SK-N-DZ (cell line): ENCODE measurements at regions not wholly inside any gene's neighbourhood (a gene's known extent, or its start where the extent isn't known, plus 50 kb on each side); places are given as distances from the start of the nearest gene placed in this dataset.
"Not testable (repeated sequence)": the region's sequence is repeated elsewhere in the genome, so short reads cannot be mapped to it uniquely, and the experiment has no call there.

Experiments
- DNase-seq: peaks from one replicate; pipeline ENCODE4 v3.0.0-alpha.2; 2015; ENCODE audit warnings: low spot score

- DNase-seq, result no peak
Measured at GRCh38 chr18:38563396-38563980, 997.9 kb upstream of the CELF4 start.

- DNase-seq, result no peak
Measured at GRCh38 chr18:38557006-38557405, 991.4 kb upstream of the CELF4 start.

GRCh38 chr18:38552732-38553321 lies 987.2 kb upstream of the CELF4 start:
- no peak for DNase-seq

- no peak for DNase-seq
Measured at GRCh38 chr18:38551881-38552280, 986.3 kb upstream of the CELF4 start.

- DNase-seq, result peak; percentile 5
Measured at GRCh38 chr18:38545071-38545470, 979.5 kb upstream of the CELF4 start.

- DNase-seq, result no peak
Measured at GRCh38 chr18:38539856-38540255, 974.3 kb upstream of the CELF4 start.

- no peak for DNase-seq
Measured at GRCh38 chr18:38539371-38539770, 973.8 kb upstream of the CELF4 start.

GRCh38 chr18:38534073-38534472 lies 968.5 kb upstream of the CELF4 start:
- no peak for DNase-seq

- DNase-seq, result no peak
Measured at GRCh38 chr18:38526922-38527321, 961.3 kb upstream of the CELF4 start.

GRCh38 chr18:38525039-38525438 lies 959.4 kb upstream of the CELF4 start:
- DNase-seq, result no peak

GRCh38 chr18:38520786-38521185 lies 955.2 kb upstream of the CELF4 start:
- no peak for DNase-seq

- DNase-seq, result no peak
Measured at GRCh38 chr18:38502539-38502938, 936.9 kb upstream of the CELF4 start.

GRCh38 chr18:38497266-38497665 lies 931.7 kb upstream of the CELF4 start:
- no peak for DNase-seq

GRCh38 chr18:38496222-38496793 lies 930.7 kb upstream of the CELF4 start:
- DNase-seq, result no peak

GRCh38 chr18:38494065-38494464 lies 928.5 kb upstream of the CELF4 start:
- no peak for DNase-seq

- no peak for DNase-seq
Measured at GRCh38 chr18:38491195-38491594, 925.6 kb upstream of the CELF4 start.

GRCh38 chr18:38489721-38490120 lies 924.1 kb upstream of the CELF4 start:
- not testable (repeated sequence) for DNase-seq

GRCh38 chr18:38487521-38487920 lies 921.9 kb upstream of the CELF4 start:
- no peak for DNase-seq

- no peak for DNase-seq
Measured at GRCh38 chr18:38483326-38483725, 917.7 kb upstream of the CELF4 start.

GRCh38 chr18:38481576-38481975 lies 916.0 kb upstream of the CELF4 start:
- no peak for DNase-seq

GRCh38 chr18:38475686-38476085 lies 910.1 kb upstream of the CELF4 start:
- DNase-seq, result no peak

- no peak for DNase-seq
Measured at GRCh38 chr18:38473535-38473934, 907.9 kb upstream of the CELF4 start.

- DNase-seq, result no peak
Measured at GRCh38 chr18:38470421-38470820, 904.8 kb upstream of the CELF4 start.

GRCh38 chr18:38466426-38466825 lies 900.8 kb upstream of the CELF4 start:
- DNase-seq, result no peak
